HCT116 (cell line): ENCODE measurements at regions not wholly inside any gene's neighbourhood (a gene's known extent, or its start where the extent isn't known, plus 50 kb on each side); places are given as distances from the start of the nearest gene placed in this dataset.

Source experiments
- EGR1 ChIP-seq: IDR thresholded peaks from 2 replicates; pipeline ENCODE4 v1.6.1; 2012; ENCODE audit warnings: low read depth
- POLR2A ChIP-seq: IDR thresholded peaks from 2 replicates; pipeline ENCODE4 v1.7.0; 2011; ENCODE audit warnings: borderline replicate concordance; ENCODE audit not compliant: insufficient read depth, insufficient read length; ENCODE audit errors: extremely low read depth
- RAD21 ChIP-seq: IDR thresholded peaks from 2 replicates; pipeline ENCODE4 v1.6.1; 2012; ENCODE audit warnings: low read depth, mild to moderate bottlenecking
- SRF ChIP-seq: IDR thresholded peaks from 2 replicates; pipeline ENCODE4 v1.6.1; 2012; ENCODE audit warnings: low read depth
- TF ChIP-seq, protein P1 (sequence below), 3 experiments: fragments of 200-600 bp in 1 of 3; sonication (generic) in 1 of 3; IDR thresholded peaks in 2 of 3; conservative IDR thresholded peaks in 1 of 3; 2 replicates each; pipeline ENCODE4 v1.5.1; 2012 to 2017; ENCODE audit warnings: low read depth in 2 of 3, low read length in 2 of 3, antibody characterized with exemption in 1 of 3, borderline replicate concordance in 1 of 3, control low read depth in 1 of 3, mild to moderate bottlenecking in 1 of 3, mixed read lengths in 1 of 3, mixed run types in 1 of 3, moderate library complexity in 1 of 3; ENCODE audit not compliant: insufficient read depth in 1 of 3
- TF ChIP-seq, protein P2 (sequence below): IDR thresholded peaks from 2 replicates; pipeline ENCODE4 v1.6.1; 2012

DNA sequence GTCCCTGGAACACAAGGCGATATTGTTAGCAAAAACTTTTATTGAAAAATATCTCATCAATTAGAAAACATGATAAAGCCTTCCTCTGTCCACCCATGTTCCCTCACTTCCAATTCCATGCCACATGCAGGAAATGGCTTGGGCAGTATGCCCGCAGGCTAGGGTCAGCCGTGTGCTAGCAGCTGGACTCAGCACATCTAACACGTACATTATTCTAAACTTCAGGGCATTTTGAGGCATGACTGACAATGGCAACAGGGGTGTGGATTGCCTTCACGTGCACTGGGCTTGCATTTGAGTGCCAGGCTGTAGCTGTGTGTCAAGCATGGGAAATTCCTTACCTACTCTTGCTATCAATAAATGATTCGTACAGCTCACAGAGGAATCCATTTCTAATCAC, 642.1 kb downstream of the INHBA start:
- TF ChIP-seq POLR2A (no peak), RAD21 (no peak), EGR1 (no peak), SRF (no peak)
- TF ChIP-seq, protein P1, sequence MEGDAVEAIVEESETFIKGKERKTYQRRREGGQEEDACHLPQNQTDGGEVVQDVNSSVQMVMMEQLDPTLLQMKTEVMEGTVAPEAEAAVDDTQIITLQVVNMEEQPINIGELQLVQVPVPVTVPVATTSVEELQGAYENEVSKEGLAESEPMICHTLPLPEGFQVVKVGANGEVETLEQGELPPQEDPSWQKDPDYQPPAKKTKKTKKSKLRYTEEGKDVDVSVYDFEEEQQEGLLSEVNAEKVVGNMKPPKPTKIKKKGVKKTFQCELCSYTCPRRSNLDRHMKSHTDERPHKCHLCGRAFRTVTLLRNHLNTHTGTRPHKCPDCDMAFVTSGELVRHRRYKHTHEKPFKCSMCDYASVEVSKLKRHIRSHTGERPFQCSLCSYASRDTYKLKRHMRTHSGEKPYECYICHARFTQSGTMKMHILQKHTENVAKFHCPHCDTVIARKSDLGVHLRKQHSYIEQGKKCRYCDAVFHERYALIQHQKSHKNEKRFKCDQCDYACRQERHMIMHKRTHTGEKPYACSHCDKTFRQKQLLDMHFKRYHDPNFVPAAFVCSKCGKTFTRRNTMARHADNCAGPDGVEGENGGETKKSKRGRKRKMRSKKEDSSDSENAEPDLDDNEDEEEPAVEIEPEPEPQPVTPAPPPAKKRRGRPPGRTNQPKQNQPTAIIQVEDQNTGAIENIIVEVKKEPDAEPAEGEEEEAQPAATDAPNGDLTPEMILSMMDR (IDR thresholded peaks at IDR 0.05 in 2 of 3, conservative IDR thresholded peaks at IDR 0.05 in 1 of 3; ENCODE audit: borderline replicate concordance in 1 of 3, insufficient read depth in 1 of 3, low read depth in 2 of 3, low read length in 2 of 3) = no peak
- TF ChIP-seq, protein P2, sequence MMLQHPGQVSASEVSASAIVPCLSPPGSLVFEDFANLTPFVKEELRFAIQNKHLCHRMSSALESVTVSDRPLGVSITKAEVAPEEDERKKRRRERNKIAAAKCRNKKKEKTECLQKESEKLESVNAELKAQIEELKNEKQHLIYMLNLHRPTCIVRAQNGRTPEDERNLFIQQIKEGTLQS = no peak
